CD14-positive monocyte (primary cell): ENCODE measurements at regions not wholly inside any gene's neighbourhood (a gene's known extent, or its start where the extent isn't known, plus 50 kb on each side); places are given as distances from the start of the nearest gene placed in this dataset.

Source experiments
- DNase-seq, 3 donors: peaks; one replicate each; pipeline ENCODE4 v3.0.0-alpha.2; 2011 to 2022
- H2AFZ ChIP-seq: 2 replicates; pipeline ENCODE4 v1.6.0; 2012; ENCODE audit warnings: mild to moderate bottlenecking, low read depth, low read length, inconsistent platforms; ENCODE audit not compliant: insufficient read depth, poor library complexity, severe bottlenecking
- H3K27ac ChIP-seq, 2 donors: 1 replicate in 1 of 2; 2 replicates in 1 of 2; pipeline ENCODE4 v1.5.1; 2012 to 2013; ENCODE audit warnings: low read length in 2 of 2, control low read depth in 1 of 2, inconsistent platforms in 1 of 2, low read depth in 1 of 2, mild to moderate bottlenecking in 1 of 2
- H3K27me3 ChIP-seq, 2 donors: one replicate each; pipeline versions ENCODE4 v1.6.0 to v1.6.1; 2011 to 2013; ENCODE audit warnings: low read length in 2 of 2; ENCODE audit not compliant: control insufficient read depth in 2 of 2, insufficient read depth in 2 of 2
- H3K36me3 ChIP-seq, 2 donors: replicated peaks in 1 of 2; 1 replicate in 1 of 2; 2 replicates in 1 of 2; pipeline versions ENCODE4 v1.5.1 to v1.6.1; 2012 to 2013; ENCODE audit warnings: low read length in 2 of 2, control low read depth in 1 of 2, inconsistent platforms in 1 of 2, mild to moderate bottlenecking in 1 of 2; ENCODE audit not compliant: insufficient read depth in 2 of 2, control insufficient read depth in 1 of 2
- H3K4me1 ChIP-seq, 2 donors: 1 replicate in 1 of 2; 2 replicates in 1 of 2; pipeline versions ENCODE4 v1.5.1 to v1.6.1; 2012 to 2013; ENCODE audit warnings: low read length in 2 of 2, control low read depth in 1 of 2, inconsistent platforms in 1 of 2, mild to moderate bottlenecking in 1 of 2, moderate library complexity in 1 of 2; ENCODE audit not compliant: insufficient read depth in 2 of 2, control insufficient read depth in 1 of 2
- H3K4me2 ChIP-seq: replicated peaks from 2 replicates; pipeline ENCODE3; 2012; ENCODE audit warnings: low read length, moderate library complexity, mild to moderate bottlenecking; ENCODE audit not compliant: poor library complexity, severe bottlenecking; ENCODE audit errors: extremely low read depth
- H3K4me3 ChIP-seq, 3 experiments: fragments of 200-600 bp in 1 of 3; sonication (generic) in 1 of 3; replicated peaks in 1 of 3; 1 replicate in 2 of 3; 2 replicates in 1 of 3; pipeline ENCODE4 v1.5.1; 2011 to 2013; ENCODE audit warnings: low read length in 3 of 3, mild to moderate bottlenecking in 3 of 3, control low read depth in 2 of 3, low read depth in 2 of 3, inconsistent platforms in 1 of 3, moderate library complexity in 1 of 3
- H3K79me2 ChIP-seq: 2 replicates; pipeline ENCODE4 v1.6.0; 2012; ENCODE audit warnings: mild to moderate bottlenecking, control low read depth, inconsistent platforms, low read length, moderate library complexity; ENCODE audit not compliant: insufficient read depth
- H3K9ac ChIP-seq: 2 replicates; pipeline ENCODE4 v1.6.0; 2017; ENCODE audit warnings: low read length, mild to moderate bottlenecking; ENCODE audit not compliant: insufficient read depth, poor library complexity, severe bottlenecking
- H3K9me3 ChIP-seq, 2 donors: replicated peaks in 1 of 2; 1 replicate in 1 of 2; 2 replicates in 1 of 2; pipeline versions ENCODE4 v1.5.1 to v1.6.1; 2012 to 2013; ENCODE audit warnings: low read length in 2 of 2, control low read depth in 1 of 2; ENCODE audit not compliant: control insufficient read depth in 1 of 2, insufficient read depth in 1 of 2
- H4K20me1 ChIP-seq: 2 replicates; pipeline ENCODE4 v1.6.0; 2012; ENCODE audit warnings: mild to moderate bottlenecking, low read length, control low read depth, moderate library complexity; ENCODE audit not compliant: insufficient read depth
- H3K27ac Mint-ChIP-seq, 7 donors: one replicate each; pipeline ENCODE4 v1.8.0; 2020; ENCODE audit warnings: mild to moderate bottlenecking in 7 of 7, mixed read lengths in 7 of 7, moderate library complexity in 6 of 7, inconsistent platforms in 2 of 7
- H3K27me3 Mint-ChIP-seq, 3 donors: one replicate each; pipeline ENCODE4 v1.8.0; 2021 to 2022; ENCODE audit warnings: low read depth in 3 of 3, mild to moderate bottlenecking in 3 of 3, mixed read lengths in 3 of 3, moderate library complexity in 3 of 3, inconsistent platforms in 1 of 3
- H3K36me3 Mint-ChIP-seq, 2 donors: one replicate each; pipeline ENCODE4 v1.8.0; 2020; ENCODE audit warnings: mixed read lengths in 2 of 2, inconsistent platforms in 1 of 2, mild to moderate bottlenecking in 1 of 2
- H3K4me1 Mint-ChIP-seq: one replicate; pipeline ENCODE4 v1.8.0; 2020; ENCODE audit warnings: mild to moderate bottlenecking, mixed read lengths
- H3K4me3 Mint-ChIP-seq, 2 donors: one replicate each; pipeline ENCODE4 v1.8.0; 2020; ENCODE audit warnings: mild to moderate bottlenecking in 2 of 2, mixed read lengths in 2 of 2, moderate library complexity in 1 of 2
- H3K9me3 Mint-ChIP-seq, 7 donors: one replicate each; pipeline ENCODE4 v1.8.0; 2020 to 2022; ENCODE audit warnings: mixed read lengths in 7 of 7, mild to moderate bottlenecking in 6 of 7, moderate library complexity in 6 of 7, inconsistent platforms in 2 of 7
- CTCF ChIP-seq: fragments of 200-600 bp; IDR thresholded peaks from one replicate; pipeline ENCODE4 v1.8.0; 2022; ENCODE audit warnings: antibody characterized with exemption, mild to moderate bottlenecking
- WGBS: methylation state at CpG from one replicate; pipeline ENCODE4 v1.1.5; 2013; ENCODE audit warnings: missing lambda C conversion rate; ENCODE audit not compliant: insufficient coverage; 5-methylcytosine and 5-hydroxymethylcytosine counted together
- intact Hi-C, 2 donors: fragments of 100-400 bp; cut with micrococcal nuclease; formaldehyde crosslinking; loops; one replicate each; pipeline versions ENCODE4 v1.15.0 to v1.15.1; 2023

DNA sequence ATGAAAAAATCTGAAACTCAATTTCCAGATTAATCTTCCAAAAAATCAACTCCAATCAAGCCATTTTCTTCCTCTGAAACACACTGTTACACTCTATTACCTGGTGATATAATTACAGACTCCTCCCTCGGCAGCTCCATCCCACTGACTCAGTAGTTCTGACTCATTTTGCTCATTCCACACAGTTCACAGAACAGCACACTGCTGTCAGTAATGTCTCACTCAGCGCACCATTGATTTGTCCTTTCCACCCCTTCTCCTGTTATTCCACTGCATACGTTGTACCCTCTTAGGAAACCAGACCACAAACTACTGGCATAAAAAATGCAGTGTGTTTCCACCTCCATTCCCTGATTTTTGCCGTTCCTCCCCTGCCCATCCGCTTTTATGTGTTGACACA is 212.7 kb downstream of the SLIT2 start:
- no peak overlapping the region for H3K27ac ChIP-seq
- no peak overlapping the region for H3K9ac ChIP-seq
- Mint-ChIP-seq H3K27ac (no peak overlapping the region), H3K4me3 (no peak overlapping the region), H3K36me3 (no peaks in the 10 kb centered on the region), H3K9me3 (no peaks in the 10 kb centered on the region), H3K27me3 (no peaks in the 10 kb centered on the region), H3K4me1 (no peaks in the 10 kb centered on the region)
- 100% methylated on average over 3 of the region's 5 CpGs for WGBS
- no peaks in the 10 kb centered on the region for H3K4me1 ChIP-seq
- H3K27me3 ChIP-seq, result no peaks in the 10 kb centered on the region
- H3K4me2 ChIP-seq, result no peak overlapping the region
- no peaks in the 10 kb centered on the region for H3K79me2 ChIP-seq
- DNase-seq, result no peak
- no peak overlapping the region for H3K4me3 ChIP-seq
- TF ChIP-seq CTCF, result no peak
- intact Hi-C loops, result no loop called here
- H2AFZ ChIP-seq, result no peak overlapping the region
- no peaks in the 10 kb centered on the region for H3K36me3 ChIP-seq
- H3K9me3 ChIP-seq, result no peaks in the 10 kb centered on the region
- H4K20me1 ChIP-seq, result no peaks in the 10 kb centered on the region

GRCh38 chr4:20474119-20474518 is 222.4 kb downstream of the SLIT2 start:
- Histone ChIP-seq H3K4me2 (no peak overlapping the region), H3K27me3 (no peaks in the 10 kb centered on the region), H3K79me2 (no peaks in the 10 kb centered on the region), H3K9ac (no peak overlapping the region), H4K20me1 (no peaks in the 10 kb centered on the region), H3K4me1 (no peaks in the 10 kb centered on the region), H3K36me3 (no peaks in the 10 kb centered on the region), H3K27ac (no peak overlapping the region), H2AFZ (no peak overlapping the region), H3K9me3 (no peaks in the 10 kb centered on the region), H3K4me3 (no peak overlapping the region)
- no peak overlapping the region for H3K4me3 Mint-ChIP-seq
- H3K9me3 Mint-ChIP-seq, result no peaks in the 10 kb centered on the region
- H3K4me1 Mint-ChIP-seq, result no peaks in the 10 kb centered on the region
- no peak for DNase-seq
- TF ChIP-seq CTCF, result no peak
- no peaks in the 10 kb centered on the region for H3K36me3 Mint-ChIP-seq
- no peaks in the 10 kb centered on the region for H3K27me3 Mint-ChIP-seq
- intact Hi-C loops, result no loop called here
- H3K27ac Mint-ChIP-seq, result no peak overlapping the region
